ENCODE measurements at regions not wholly inside any gene's neighbourhood (a gene's known extent, or its start where the extent isn't known, plus 50 kb on each side); places are given as distances from the start of the nearest gene placed in this dataset.
"Not testable (repeated sequence)": the region's sequence is repeated elsewhere in the genome, so short reads cannot be mapped to it uniquely, and the experiment has no call there.

DNA sequence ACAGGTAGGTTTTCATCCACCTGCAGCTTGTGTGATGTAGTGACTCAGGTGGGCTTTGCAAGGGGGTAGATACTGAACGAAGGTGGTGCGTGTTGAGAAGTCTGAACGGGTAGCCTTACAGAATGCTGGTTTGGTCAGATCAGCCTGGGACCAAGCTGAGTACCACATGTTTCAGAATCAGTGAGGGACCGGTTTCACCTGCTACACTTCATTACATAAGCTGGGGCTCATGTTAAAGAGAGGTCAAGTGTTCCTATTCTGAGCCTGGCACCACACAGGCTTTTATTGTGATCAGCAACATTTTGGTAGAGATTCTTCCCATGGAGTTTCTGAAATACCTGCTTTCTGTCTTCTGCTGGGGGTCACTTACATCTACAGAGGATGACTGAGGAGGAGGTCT, 207.4 kb upstream of the EEF2KMT start:
- DNase-seq = no peak

DNA sequence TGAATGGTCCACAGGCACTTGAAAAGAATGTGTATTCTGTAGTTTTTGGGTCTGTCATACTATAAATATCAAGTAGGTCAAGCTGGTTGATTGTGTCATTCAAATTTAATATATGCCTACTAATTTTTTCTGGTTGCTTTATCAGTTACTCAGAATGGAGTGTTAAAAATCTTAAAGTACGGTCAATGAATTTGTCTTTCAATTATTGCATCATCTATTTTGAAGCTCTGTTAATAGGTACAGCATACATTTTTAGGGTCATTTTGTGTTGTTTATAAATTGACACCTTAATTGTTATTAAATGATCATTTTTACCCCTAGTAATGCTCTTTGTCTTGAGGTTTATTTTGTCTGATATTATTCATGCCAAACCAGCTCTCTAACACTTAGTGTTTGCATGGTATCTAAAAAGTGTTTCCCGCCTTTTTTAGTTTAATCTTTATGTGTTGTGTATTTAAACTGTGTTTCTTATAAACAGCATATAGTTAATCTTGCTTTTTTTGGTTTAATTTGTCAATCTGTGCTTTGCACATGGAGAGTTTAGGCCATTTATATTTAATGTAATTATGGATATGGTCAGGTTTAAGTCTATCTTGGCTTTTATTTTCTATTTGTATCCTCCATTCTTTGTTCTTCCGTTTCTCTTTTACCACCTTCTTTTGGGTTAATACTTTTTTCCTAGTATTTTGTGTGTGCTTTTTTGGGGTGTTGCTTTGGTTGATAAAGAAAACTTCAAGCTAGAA, 204.9 kb upstream of the EEF2KMT start:
- DNase-seq = no peak

DNA sequence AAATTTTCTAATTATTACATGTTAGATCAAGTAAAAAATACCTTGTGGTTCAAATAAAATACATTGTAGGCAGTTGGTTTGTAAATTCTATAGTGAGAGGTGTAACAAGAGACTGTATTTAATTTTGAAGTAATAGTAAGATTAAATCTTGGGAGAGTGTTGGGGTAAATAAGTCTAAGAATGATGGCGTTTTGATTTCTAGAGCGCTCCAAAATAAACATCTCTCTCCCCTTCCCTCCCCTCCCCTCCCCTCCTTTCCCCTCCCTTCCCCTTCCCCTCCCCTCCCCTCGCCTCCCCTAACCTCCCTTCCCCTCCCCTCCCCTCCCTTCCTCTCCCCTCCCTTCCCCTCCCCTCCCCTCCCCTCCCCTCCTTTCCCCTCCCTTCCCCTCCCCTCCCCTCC, 200.6 kb upstream of the EEF2KMT start:
- DNase-seq = no peak

DNA sequence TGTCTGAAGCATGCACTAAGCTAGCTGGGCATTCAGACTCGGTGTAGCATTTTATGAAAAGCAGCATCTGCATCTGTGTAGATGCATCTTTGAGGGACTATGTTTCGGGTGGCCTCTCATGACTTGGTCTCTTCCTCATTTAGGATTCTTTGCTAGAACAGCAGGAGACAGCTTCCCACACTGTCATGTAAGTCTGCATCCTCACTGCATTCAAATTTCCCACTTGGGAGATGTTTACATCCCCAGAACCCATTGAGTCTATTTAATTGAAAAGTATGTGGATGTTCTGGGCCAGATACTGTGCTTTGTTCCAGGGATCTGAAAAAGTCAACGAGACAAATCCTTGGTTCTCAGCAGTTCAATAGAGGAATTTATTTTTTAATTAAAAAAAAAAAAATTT, 198.6 kb upstream of the EEF2KMT start:
- DNase-seq = no peak

DNA sequence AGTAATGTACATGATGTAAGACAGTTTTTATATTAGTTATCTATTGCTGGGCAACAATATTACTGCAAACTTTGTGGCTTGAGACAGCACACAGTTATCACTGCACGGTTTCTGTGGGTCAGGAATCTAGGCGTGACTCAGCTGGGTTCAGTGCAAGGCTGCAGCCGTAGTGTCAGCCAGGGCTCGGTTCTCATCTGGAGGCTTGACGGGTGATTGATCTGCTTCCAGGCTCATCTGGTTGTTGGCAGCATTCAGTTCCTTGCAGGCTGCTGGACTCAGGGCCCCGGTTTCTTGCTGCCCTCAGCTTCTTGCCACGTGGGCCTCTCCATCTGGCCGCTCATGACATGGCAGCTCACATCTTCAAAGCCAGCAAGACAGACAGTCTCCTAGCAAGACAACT, 197.7 kb upstream of the EEF2KMT start:
- not testable (repeated sequence) for DNase-seq

DNA sequence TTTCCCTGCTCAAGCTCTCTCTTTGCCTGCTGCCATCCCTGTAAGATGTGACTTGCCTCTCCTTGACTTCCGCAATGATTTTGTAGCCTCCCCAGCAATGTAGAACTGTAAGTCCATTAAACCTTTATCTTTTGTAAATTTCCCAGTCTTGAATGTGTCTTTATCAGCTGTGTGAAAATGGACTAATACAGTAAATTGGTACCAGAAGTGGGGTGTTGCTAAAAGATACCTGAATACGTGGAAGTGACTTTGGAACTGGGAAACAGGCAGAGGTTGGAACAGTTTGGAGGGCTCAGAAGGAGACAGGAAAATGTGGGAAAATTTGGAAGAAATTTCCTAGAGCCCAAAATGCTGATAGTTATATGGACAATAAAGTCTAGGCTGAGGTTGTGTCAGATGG, 184.6 kb upstream of the EEF2KMT start:
- DNase-seq = not testable (repeated sequence)

DNA sequence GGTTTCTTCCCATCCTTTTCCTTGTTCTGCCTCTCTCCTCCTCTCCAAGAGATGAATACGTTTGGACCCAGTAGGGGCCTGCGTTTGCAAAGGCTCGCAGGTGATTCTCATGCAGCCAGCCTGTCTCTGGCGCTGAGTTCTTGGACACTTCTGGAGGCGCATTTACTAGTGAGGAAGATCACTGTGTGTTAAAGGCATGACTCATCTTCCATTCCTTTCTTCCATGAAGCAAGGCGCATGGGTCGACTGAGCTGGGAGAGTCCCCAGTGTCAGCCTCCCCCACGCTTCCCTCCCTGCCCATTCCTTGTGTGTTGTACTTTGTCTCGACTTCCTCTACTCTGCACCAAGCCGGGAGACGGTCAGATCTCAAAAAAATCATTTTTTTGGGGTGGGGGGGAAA, 159.9 kb upstream of the EEF2KMT start:
- no peak for DNase-seq

DNA sequence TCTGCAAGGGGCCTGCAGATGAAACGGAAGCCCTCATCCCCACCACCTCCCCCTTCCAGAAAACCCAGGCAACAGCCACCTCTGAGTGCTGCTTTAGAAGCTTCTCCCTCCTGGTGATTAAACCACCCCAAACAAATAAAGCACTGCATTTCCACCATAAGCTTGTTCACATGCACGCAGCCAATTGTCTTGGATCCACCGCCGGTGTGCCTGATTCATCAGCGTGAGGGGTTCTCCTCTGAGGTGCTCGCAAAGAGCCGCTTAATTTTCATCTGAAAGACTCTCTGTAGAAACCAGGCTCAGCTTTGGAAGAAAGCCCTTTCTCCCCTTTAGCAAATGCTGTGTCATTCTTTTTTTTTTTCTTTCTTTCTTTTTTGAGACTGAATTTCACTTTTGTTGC, 155.2 kb upstream of the EEF2KMT start:
- DNase-seq = no peak

DNA sequence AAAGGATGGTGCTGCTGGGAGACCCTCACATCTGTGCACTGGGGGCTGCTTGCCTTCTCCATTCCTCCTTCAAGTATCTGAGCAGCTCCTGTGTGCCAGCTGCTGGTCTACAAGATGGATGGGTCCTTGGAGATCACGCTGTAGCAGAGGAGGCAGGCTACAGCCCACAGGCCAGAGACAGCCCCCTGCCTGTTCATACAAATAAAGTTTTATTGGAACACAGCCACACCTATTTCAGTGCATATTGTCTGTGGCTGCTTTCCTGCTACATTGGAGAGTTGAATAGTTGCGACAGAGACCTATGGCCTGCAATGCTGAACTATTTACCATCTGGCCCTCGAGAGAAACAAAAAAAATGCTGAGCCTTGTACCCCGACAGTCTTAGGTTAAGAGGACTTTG, 149.8 kb upstream of the EEF2KMT start:
- not testable (repeated sequence) for DNase-seq

DNA sequence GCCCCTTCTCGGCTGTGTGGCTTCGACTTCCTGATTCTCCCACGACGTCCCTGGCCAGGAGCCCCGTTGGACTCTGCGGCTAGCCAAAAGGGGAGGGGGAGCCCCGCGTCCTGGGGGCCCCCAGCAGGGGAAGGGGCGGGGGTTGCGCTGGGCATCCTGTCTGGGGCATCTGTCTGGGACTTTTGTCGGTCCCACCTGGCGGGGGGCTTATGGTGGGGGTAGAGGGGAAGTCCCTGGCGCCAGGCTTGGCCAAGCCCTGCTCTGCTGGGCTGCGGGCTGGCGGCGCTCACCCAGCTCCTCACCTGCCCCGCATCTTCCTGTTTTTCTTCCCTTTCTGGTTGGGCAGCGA, 142.7 kb upstream of the EEF2KMT start:
- DNase-seq = not testable (repeated sequence)

DNA sequence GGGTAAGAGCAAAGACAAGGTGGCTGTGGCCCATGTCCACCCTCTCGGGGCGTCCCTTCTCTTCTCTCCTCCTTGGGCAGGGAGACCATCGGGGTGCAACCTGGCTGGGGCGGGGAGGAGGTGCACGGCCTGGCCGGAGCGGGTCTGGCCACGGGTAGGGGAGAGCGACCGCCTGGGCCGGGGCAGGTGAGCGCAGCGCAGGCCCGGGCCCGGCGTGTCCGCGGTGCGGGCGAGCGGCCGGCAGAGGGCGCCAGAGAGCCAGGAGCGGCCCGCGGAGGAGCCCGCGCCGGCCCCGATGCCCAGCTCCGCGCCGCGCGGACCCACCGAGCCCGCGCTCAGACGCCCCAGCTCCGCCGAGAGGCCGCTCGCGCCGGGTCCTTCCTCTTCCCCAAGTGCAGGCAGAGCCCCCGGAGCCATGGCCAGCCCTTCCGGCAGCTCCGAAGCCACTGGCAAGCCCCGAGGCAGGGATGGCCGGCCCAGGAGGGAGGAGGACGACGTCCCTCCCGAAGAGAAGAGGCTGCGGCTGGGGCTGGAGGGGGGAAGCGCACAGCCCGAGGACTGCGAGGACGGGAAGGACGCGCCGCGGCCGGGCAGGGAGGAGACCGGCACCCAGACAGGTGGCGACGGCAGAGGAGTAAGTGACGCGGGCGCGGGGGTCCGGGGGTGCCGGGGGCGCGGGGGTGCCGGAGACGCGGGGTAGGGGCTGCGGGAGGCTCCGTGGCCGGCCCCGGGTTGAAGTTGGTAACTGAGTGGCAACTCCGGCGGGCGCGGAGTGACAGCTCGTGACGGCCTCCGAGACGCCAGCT, 142.1 kb upstream of the EEF2KMT start:
- not testable (repeated sequence) for DNase-seq

DNA sequence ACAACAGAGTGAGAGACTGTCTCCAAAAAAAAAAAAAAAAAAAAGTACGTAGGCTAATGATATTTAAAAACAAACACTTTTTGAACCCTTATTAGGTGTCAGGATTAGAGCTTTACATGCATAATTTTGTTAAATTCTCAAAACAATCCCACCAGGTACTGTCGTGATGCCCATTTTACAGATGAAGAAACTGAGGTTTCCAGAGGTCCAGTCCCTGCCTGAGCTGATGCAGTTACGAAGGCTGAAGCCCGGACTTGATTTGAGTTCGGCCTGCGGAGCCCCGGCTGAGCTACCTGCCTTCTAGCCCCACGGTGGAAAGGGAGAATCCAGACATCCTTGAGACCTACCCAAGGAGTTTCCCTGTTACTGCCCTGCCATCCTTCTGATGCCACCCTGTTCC, 137.5 kb upstream of the EEF2KMT start:
- no peak for DNase-seq

DNA sequence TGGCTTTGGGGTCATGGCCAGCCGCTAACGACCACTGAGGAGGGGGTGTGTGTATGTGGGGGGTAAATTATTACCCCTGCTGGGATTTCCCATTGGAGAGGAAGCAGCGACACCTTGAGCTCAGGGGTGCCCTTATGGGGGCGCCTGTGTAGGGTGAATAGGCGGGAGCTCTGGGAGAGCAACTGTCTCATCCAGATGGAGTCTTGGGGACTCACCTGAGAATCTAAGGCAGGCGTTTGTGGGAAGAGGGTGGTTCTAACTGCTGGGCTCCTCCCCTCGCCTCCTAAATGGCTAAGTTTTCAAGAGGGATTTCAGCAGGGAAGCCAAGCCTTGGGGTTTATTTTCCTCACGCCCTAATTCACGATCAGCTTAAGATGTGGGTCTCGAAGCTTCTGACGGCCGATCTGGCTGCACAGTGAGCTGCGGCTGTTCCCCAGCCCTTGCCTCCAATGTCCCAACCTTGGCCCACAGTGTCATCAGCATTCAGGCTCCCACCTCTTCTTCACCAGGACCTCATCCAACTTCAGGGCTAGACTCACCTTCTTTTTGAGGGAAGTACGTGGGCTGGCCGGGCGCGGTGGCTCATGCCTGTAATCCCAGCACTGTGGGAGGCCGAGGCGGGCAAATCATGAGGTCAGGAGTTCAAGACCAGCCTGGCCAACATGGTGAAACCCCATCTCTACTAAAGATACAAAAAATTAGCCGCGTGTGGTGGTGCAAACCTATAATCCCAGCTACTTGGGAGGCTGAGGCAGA, 136.9 kb upstream of the EEF2KMT start:
- DNase-seq = no peak

DNA sequence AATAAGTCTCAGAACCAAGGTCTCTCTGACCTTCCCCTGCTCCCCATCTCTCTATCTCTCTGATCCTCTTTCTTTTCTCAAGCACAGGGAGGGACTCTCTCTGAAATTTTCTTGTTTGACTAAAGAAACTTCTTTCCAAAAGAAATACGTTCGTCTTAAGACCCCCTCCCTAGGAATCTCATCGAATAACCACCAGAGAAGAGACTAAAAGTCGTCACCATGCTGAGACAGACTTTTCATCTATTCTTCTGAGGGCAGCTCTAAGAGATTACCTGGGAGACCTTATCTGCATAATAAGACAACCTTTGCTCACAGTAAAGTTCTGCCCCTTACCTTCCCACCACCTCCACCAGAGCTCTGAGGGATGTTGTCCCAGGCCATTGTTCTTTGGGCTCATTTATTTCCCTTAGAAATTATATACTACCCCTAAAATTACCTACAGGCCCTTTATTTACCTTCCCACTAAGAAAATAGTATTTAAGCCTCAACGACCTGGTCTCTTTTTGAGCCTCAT, 133.7 kb upstream of the EEF2KMT start:
- no peak for DNase-seq

DNA sequence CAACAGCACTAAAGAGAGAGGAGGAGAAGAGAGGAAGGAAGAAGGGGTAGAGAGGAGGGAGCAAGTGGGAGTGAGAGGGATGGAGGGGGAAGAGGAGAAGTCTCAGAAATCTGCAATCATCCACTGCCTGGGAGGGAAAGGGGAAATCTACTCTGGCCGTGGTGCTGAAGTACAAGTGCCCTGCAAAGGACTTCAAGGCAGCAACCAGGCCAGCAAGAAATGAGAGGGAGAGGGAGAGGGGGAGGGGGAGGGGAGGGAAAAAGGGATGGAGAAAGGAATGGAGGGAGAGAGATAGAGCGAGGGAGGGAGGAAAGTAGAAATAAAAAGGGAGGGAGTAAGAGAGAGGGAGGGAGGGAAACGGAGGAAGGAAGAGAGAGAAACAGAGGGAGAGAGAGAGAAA, 130.8 kb upstream of the EEF2KMT start:
- no peak for DNase-seq

DNA sequence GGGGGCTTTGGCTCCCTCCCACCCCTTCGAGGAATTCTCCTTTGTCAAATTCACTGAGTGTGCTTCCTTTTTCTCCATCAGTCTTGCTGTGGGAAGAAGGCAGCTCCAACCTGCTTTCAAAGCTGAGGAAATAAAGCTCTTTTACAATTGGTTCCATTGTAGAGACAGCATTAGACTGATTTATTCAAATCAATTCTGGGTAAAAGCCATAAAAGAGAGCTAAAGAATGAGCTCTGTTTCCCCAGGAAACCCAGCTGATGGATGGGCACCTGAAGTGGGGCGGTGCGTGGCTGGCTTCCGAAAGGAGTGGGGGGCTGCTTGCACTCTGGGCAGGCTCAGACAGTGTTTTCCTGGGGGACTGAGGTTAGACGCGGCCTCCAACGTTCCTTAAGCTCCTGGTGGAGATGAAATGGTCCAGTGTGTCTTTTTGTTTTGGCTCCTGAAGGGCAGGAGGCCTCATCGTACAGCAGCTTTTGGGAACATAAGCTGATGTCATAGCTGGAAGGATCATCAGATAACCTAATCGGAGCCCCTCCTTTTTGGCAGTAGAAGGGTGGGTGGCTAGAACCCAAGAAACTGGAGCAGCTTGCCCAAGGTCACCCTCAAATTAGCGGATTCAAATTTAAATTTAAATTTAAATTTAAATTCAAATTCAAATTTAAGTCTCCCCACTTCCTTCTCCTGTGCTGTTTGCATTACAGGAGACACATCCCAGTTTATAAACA, 128.5 kb upstream of the EEF2KMT start:
- no peak for DNase-seq

DNA sequence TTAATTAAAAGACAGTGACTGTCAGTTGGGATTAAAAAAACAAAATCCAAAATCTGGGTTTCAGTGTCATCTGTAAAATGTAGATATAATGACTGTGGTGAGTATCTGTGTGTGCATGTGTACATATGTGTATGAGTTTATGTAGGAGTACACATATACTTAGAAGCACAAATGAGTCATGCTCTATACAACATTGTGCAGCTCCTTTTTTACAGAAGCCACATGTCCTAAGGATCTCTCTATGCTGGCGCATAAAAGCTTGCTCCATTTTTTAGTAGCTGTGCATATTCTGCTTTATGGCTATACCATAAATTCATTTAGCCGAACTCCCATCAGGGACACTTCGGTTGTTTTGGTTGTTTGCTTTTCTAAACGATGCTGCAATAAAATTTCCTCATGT, 125.2 kb upstream of the EEF2KMT start:
- DNase-seq = no peak

DNA sequence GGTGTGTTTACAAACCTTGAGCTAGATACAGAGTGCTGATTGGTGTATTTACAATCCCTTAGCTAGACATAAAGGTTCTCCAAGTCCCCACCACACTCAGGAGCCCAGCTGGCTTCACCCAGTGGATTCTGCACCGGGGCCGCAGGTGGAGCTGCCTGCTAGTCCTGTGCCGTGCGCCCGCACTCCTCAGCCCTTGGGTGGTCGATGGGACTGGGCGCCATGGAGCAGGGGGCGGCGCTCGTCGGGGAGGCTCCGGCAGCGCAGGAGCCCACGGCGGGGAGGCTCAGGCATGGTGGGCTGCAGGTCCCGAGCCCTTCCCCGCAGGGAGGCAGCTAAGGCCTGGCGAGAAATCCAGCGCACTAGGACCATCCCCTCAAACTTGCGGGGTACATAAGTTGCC, 124.2 kb upstream of the EEF2KMT start:
- DNase-seq = not testable (repeated sequence)

DNA sequence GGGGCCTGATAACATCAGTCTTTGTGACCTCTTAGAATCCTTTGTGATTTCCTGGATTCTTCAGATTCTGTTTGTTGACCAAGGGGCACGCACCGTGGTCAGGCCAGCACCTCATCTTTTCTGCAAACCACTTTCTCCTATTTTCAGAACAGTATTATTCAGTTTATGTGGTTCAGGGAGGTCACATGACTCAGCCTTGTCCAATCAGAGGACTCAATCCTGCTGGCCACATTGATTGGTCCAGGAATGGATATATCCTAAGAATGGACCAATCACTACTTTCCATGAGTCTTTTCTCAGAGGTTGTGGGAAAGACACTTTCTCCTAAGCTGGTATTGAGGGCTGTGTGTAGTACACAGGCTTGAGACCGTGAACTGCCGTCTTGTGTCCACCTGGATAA, 123.1 kb upstream of the EEF2KMT start:
- no peak for DNase-seq

DNA sequence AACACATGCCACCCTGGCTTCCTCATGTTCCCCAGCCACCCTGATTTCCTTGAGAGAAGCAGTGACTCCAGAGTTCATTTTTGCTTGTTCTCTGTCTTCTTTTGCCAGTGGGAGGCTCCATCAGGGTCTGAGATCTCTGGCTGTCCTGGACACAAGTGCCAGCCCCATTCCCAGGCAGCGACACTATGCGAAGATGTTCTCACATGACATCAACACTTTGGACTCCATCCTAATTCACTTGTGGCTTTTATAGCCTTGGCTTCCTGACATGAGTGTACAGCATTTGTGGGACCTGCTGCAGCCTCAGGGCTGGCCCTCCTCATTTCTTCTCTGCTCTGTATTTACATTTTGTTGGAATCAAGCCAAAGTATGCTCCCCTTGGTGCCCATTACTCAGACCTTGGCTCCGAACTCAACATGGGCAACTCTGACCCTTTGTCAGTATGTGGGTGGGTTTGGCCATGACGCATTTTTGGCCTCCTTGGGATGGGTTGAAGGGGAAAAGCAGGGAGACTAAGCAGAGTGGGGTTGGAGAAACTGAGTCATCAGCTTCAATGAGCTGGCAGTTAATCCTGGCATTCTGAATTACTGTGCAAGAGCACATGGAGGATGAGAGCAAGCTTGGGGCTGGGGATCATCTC, 119.0 kb upstream of the EEF2KMT start:
- DNase-seq = no peak

DNA sequence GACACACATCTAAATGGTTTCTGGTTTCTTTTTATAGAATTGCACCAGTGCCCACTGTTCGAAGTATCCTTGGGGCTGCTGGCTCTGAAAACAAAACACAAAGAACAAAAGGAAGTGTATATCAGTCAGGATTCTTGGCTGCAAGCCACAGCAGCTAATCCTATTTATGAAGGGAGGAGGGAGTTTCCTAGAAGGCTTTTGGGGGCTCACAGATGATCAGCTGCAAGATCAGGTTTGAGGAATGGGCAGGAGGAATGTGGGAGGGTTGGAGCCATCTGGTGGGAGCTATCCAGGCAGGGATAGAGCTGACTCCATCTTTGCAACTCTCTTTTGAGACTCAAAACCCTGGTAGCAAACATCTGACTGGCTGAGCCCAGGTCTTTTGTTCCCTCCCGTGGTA, 118.3 kb upstream of the EEF2KMT start:
- DNase-seq = no peak

DNA sequence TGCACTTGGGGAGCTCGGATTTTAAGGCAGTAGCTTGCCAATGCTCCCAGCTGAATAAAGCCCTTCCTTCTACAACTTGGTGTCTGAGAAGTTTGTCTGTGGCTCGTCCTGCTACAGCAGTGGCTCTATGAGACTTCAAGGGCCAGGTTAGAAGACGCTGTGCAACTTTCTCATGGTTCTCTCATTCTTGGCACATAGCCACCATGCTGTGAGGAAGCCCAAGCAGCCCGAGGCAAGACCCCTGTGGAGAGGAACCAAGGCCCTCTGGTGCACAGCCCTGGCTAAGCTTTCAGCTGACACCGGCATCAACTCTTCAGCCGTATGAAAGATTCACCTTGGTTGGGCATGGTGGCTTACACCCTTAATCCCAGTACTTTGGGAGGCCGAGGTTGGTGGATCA, 116.9 kb upstream of the EEF2KMT start:
- DNase-seq = no peak

Measured in COR-L47 (cell line).